ENCODE measurements at regions not wholly inside any gene's neighbourhood (a gene's known extent, or its start where the extent isn't known, plus 50 kb on each side); places are given as distances from the start of the nearest gene placed in this dataset.

- TF ChIP-seq CTCF (IDR thresholded peaks at IDR 0.05) = no peak
- TF ChIP-seq POLR2A (IDR thresholded peaks at IDR 0.05) = no peak
Measured at GRCh38 chr11:134666273-134667174, 254.5 kb upstream of the B3GAT1 start.

All from adrenal gland (tissue), 5 donors.